H9 (cell line): ENCODE measurements at regions not wholly inside any gene's neighbourhood (a gene's known extent, or its start where the extent isn't known, plus 50 kb on each side); places are given as distances from the start of the nearest gene placed in this dataset.

ENCODE experiments used
- DNase-seq: peaks from one replicate; pipeline ENCODE4 v3.0.0-alpha.2; 2017
- H2AFZ ChIP-seq: one replicate; pipeline ENCODE4 v1.6.1; 2013; ENCODE audit warnings: mild to moderate bottlenecking, low read length, control low read depth, moderate library complexity
- H2AK5ac ChIP-seq: 2 replicates; pipeline ENCODE4 v1.6.1; 2013; ENCODE audit warnings: low read length, control low read depth, mixed read lengths; ENCODE audit not compliant: insufficient read length
- H2BK120ac ChIP-seq: one replicate; pipeline ENCODE4 v1.6.1; 2013; ENCODE audit warnings: low read depth, mild to moderate bottlenecking, low read length, control low read depth, inconsistent platforms; ENCODE audit not compliant: poor library complexity, severe bottlenecking
- H2BK12ac ChIP-seq: 2 replicates; pipeline ENCODE4 v1.6.1; 2013; ENCODE audit warnings: low read length, control low read depth, mixed read lengths, low read depth; ENCODE audit not compliant: insufficient read length
- H2BK15ac ChIP-seq: 2 replicates; pipeline ENCODE4 v1.6.1; 2013; ENCODE audit warnings: low read depth, low read length, control low read depth
- H2BK20ac ChIP-seq: one replicate; pipeline ENCODE4 v1.6.1; 2013; ENCODE audit warnings: low read depth, mild to moderate bottlenecking, low read length, control low read depth, inconsistent platforms; ENCODE audit not compliant: poor library complexity, severe bottlenecking
- H2BK5ac ChIP-seq: 2 replicates; pipeline ENCODE4 v1.6.1; 2013; ENCODE audit warnings: low read length, control low read depth, mixed read lengths; ENCODE audit not compliant: insufficient read length
- H3K14ac ChIP-seq: 2 replicates; pipeline ENCODE4 v1.6.1; 2013; ENCODE audit warnings: low read length, control low read depth; ENCODE audit not compliant: insufficient read depth
- H3K18ac ChIP-seq: 2 replicates; pipeline ENCODE4 v1.6.1; 2013; ENCODE audit warnings: low read depth, mild to moderate bottlenecking, mixed read lengths, low read length, control low read depth; ENCODE audit not compliant: insufficient read length
- H3K23ac ChIP-seq: 2 replicates; pipeline ENCODE4 v1.6.1; 2013; ENCODE audit warnings: low read length, control low read depth, mixed read lengths, low read depth; ENCODE audit not compliant: insufficient read length
- H3K23me2 ChIP-seq: 2 replicates; pipeline ENCODE4 v1.6.1; 2013; ENCODE audit warnings: low read depth, mild to moderate bottlenecking, mixed read lengths, low read length, control low read depth; ENCODE audit not compliant: insufficient read length, poor library complexity, severe bottlenecking
- H3K27ac ChIP-seq: 2 replicates; pipeline ENCODE4 v1.5.1; 2013; ENCODE audit warnings: low read length, control low read depth, mixed read lengths, low read depth; ENCODE audit not compliant: insufficient read length
- H3K27me3 ChIP-seq: 2 replicates; pipeline ENCODE4 v1.6.1; 2013; ENCODE audit warnings: low read length, control low read depth, inconsistent platforms; ENCODE audit not compliant: insufficient read depth
- H3K4ac ChIP-seq: 2 replicates; pipeline ENCODE4 v1.6.1; 2013; ENCODE audit warnings: low read depth, mild to moderate bottlenecking, control low read depth, inconsistent platforms, low read length, moderate library complexity
- H3K4me1 ChIP-seq: 2 replicates; pipeline ENCODE4 v1.6.1; 2013; ENCODE audit warnings: low read length, control low read depth, inconsistent platforms; ENCODE audit not compliant: insufficient read depth
- H3K4me2 ChIP-seq: 2 replicates; pipeline ENCODE4 v1.6.1; 2013; ENCODE audit warnings: low read length, control low read depth, mixed read lengths; ENCODE audit not compliant: insufficient read length, insufficient read depth
- H3K56ac ChIP-seq: 2 replicates; pipeline ENCODE4 v1.6.1; 2013; ENCODE audit warnings: low read depth, mild to moderate bottlenecking, mixed read lengths, low read length, control low read depth; ENCODE audit not compliant: insufficient read length
- H3K79me1 ChIP-seq: 2 replicates; pipeline ENCODE4 v1.6.1; 2013; ENCODE audit warnings: low read depth, mild to moderate bottlenecking, moderate library complexity, low read length, control low read depth, inconsistent platforms; ENCODE audit not compliant: insufficient read depth, poor library complexity, severe bottlenecking
- H3K79me2 ChIP-seq: 2 replicates; pipeline ENCODE4 v1.6.1; 2013; ENCODE audit warnings: low read length, control low read depth, inconsistent platforms; ENCODE audit not compliant: insufficient read depth
- H3K9ac ChIP-seq: 2 replicates; pipeline ENCODE4 v1.6.1; 2013; ENCODE audit warnings: low read length, control low read depth, mixed read lengths; ENCODE audit not compliant: insufficient read length; ENCODE audit errors: extremely low read depth
- H3K9me3 ChIP-seq: one replicate; pipeline ENCODE4 v1.6.1; 2013; ENCODE audit warnings: low read depth, low read length, inconsistent platforms; ENCODE audit not compliant: control insufficient read depth
- H3T11ph ChIP-seq: one replicate; pipeline ENCODE4 v1.6.1; 2013; ENCODE audit warnings: mild to moderate bottlenecking, low read length, control low read depth, inconsistent platforms
- H4K20me1 ChIP-seq: one replicate; pipeline ENCODE4 v1.6.1; 2013; ENCODE audit not compliant: control insufficient read depth, insufficient read length, insufficient read depth
- H4K5ac ChIP-seq: 2 replicates; pipeline ENCODE4 v1.6.1; 2013; ENCODE audit warnings: low read depth, mild to moderate bottlenecking, mixed read lengths, low read length, control low read depth; ENCODE audit not compliant: insufficient read length
- H4K8ac ChIP-seq: replicated peaks from 2 replicates; pipeline ENCODE4 v1.6.1; 2013; ENCODE audit warnings: low read length, control low read depth, mixed read lengths, low read depth; ENCODE audit not compliant: insufficient read length
- H4K91ac ChIP-seq: 2 replicates; pipeline ENCODE4 v1.6.1; 2013; ENCODE audit warnings: low read depth, mild to moderate bottlenecking, moderate library complexity, mixed read lengths, low read length, control low read depth; ENCODE audit not compliant: insufficient read length
- H3K27ac Mint-ChIP-seq, 3 experiments: 2 replicates in 2 of 3; 3 replicates in 1 of 3; pipeline ENCODE4 v1.8.0; 2020 to 2021; ENCODE audit warnings: mixed read lengths in 3 of 3, mild to moderate bottlenecking in 1 of 3, moderate library complexity in 1 of 3
- H3K27me3 Mint-ChIP-seq: 2 replicates; pipeline ENCODE4 v1.8.0; 2021; ENCODE audit warnings: low read depth, mild to moderate bottlenecking, moderate library complexity, mixed read lengths
- H3K36me3 Mint-ChIP-seq, 3 experiments: 2 replicates in 2 of 3; 3 replicates in 1 of 3; pipeline ENCODE4 v1.8.0; 2020 to 2021; ENCODE audit warnings: low read depth in 3 of 3, mixed read lengths in 3 of 3; ENCODE audit not compliant: insufficient read depth in 1 of 3
- H3K4me1 Mint-ChIP-seq, 2 experiments: 2 replicates each; pipeline ENCODE4 v1.8.0; 2020; ENCODE audit warnings: mixed read lengths in 2 of 2
- H3K4me3 Mint-ChIP-seq, 2 experiments: 2 replicates in 1 of 2; 3 replicates in 1 of 2; pipeline ENCODE4 v1.8.0; 2020 to 2021; ENCODE audit warnings: mild to moderate bottlenecking in 2 of 2, mixed read lengths in 2 of 2, moderate library complexity in 1 of 2
- H3K9me3 Mint-ChIP-seq, 2 experiments: 2 replicates in 1 of 2; 3 replicates in 1 of 2; pipeline ENCODE4 v1.8.0; 2020; ENCODE audit warnings: mild to moderate bottlenecking in 2 of 2, mixed read lengths in 2 of 2, moderate library complexity in 1 of 2
- CTCF ChIP-seq: fragments of 200-600 bp; sonication (generic); conservative IDR thresholded peaks from 3 replicates; pipeline ENCODE4 v1.8.0; 2021; ENCODE audit warnings: antibody characterized with exemption, mild to moderate bottlenecking
- WGBS: extraction: QIAGEN DNeasy Blood & Tissue Kit; methylation state at CpG from one replicate; pipeline ENCODE4 v1.1.7; 2013; ENCODE audit warnings: missing lambda C conversion rate, low lambda C conversion rate, mixed read lengths; ENCODE audit not compliant: insufficient read length; ENCODE audit errors: extremely low coverage; 5-methylcytosine and 5-hydroxymethylcytosine counted together

GRCh38 chr2:4556135-4556896, 852.9 kb downstream of the DCDC2C start:
- Histone ChIP-seq H3K79me2 (no peaks in the 10 kb centered on the region), H2BK5ac (no peak overlapping the region), H3K14ac (no peak overlapping the region), H2AFZ (no peak overlapping the region), H3K9ac (no peak overlapping the region), H3K4me2 (no peak overlapping the region), H4K5ac (no peak overlapping the region), H3K27ac (no peak overlapping the region), H4K91ac (no peak overlapping the region), H2BK120ac (no peak overlapping the region), H4K20me1 (no peaks in the 10 kb centered on the region), H3K18ac (no peak overlapping the region), H3K23me2 (no peaks in the 10 kb centered on the region), H3K4me1 (no peaks in the 10 kb centered on the region), H4K8ac (no peak overlapping the region), H3K4ac (no peak overlapping the region), H2AK5ac (no peak overlapping the region), H3K27me3 (no peaks in the 10 kb centered on the region; the same call in 1 of the 2 replicates), H2BK15ac (no peak overlapping the region), H3K79me1 (no peaks in the 10 kb centered on the region), H3K56ac (no peak overlapping the region), H3T11ph (no peak overlapping the region), H2BK12ac (no peak overlapping the region), H3K9me3 (no peaks in the 10 kb centered on the region), H2BK20ac (no peak overlapping the region), H3K23ac (no peak overlapping the region)
- peaks cover 2 to 5% of the 10 kb centered on the region in 2 experiments; a peak in 3 of 4 replicates for H3K4me1 Mint-ChIP-seq
- WGBS: no CpG with 5 or more reads among the region's 9 CpGs
- peak overlapping the region in 1 of 3 experiments; percentile 76; a peak in 3 of 7 replicates for H3K27ac Mint-ChIP-seq
- H3K4me3 Mint-ChIP-seq: no peak overlapping the region
- no peaks in the 10 kb centered on the region for H3K36me3 Mint-ChIP-seq
- no peak for TF ChIP-seq CTCF
- no peaks in the 10 kb centered on the region for H3K27me3 Mint-ChIP-seq
- H3K9me3 Mint-ChIP-seq: no peaks in the 10 kb centered on the region
- DNase-seq: no peak
